HEK293 (cell line): ENCODE measurements at regions not wholly inside any gene's neighbourhood (a gene's known extent, or its start where the extent isn't known, plus 50 kb on each side); places are given as distances from the start of the nearest gene placed in this dataset.

ENCODE experiments used
- CTCF ChIA-PET: fragments of 350-600 bp; formaldehyde crosslinking; extraction: SDS; loops from one replicate; lab custom pipeline; 2021; ENCODE audit warnings: antibody characterized with exemption; lab: Yijun Ruan, JAX
- POLR2A ChIA-PET: fragments of 300-600 bp; formaldehyde crosslinking; extraction: SDS; loops from one replicate; lab custom pipeline; 2020; ENCODE audit warnings: antibody characterized with exemption, inconsistent platforms; lab: Yijun Ruan, JAX
- H3K27ac ChIP-seq: fragments of 200-500 bp; sonication (Bioruptor generic); 2 replicates; pipeline ENCODE4 v1.5.1; 2014; ENCODE audit warnings: low read depth, low read length, control low read depth, inconsistent platforms; ENCODE audit errors: extremely low read depth
- H3K36me3 ChIP-seq, 2 experiments: fragments of 200-500 bp in 1 of 2; sonication (Bioruptor generic) in 1 of 2; 1 replicate in 1 of 2; 2 replicates in 1 of 2; pipeline ENCODE4 v1.5.1; 2014 to 2017; ENCODE audit warnings: inconsistent platforms in 2 of 2, low read length in 2 of 2; ENCODE audit not compliant: control insufficient read depth in 2 of 2, insufficient read depth in 1 of 2
- H3K4me1 ChIP-seq: fragments of 200-500 bp; sonication (Bioruptor generic); 2 replicates; pipeline ENCODE4 v1.5.1; 2014; ENCODE audit warnings: mild to moderate bottlenecking, low read length, inconsistent platforms; ENCODE audit not compliant: control insufficient read depth, insufficient read depth
- H3K4me3 ChIP-seq: 2 replicates; pipeline ENCODE4 v1.5.1; 2011; ENCODE audit warnings: low read depth, mild to moderate bottlenecking, control low read depth, low read length, moderate library complexity
- H3K9me3 ChIP-seq: fragments of 200-500 bp; sonication (Bioruptor generic); 2 replicates; pipeline ENCODE4 v1.5.1; 2014; ENCODE audit warnings: low read depth, low read length, inconsistent platforms; ENCODE audit not compliant: control insufficient read depth, insufficient read depth
- FEZF1 ChIP-seq: fragments of 450-650 bp; formaldehyde crosslinking; IDR thresholded peaks from 2 replicates; pipeline ENCODE4 v1.5.1; 2016; ENCODE audit warnings: missing biosample characterization, missing genetic modification characterization
- GFI1B ChIP-seq: fragments of 450-650 bp; formaldehyde crosslinking; IDR thresholded peaks from 2 replicates; pipeline ENCODE4 v1.5.1; 2016; ENCODE audit warnings: missing biosample characterization, missing genetic modification characterization
- OVOL3 ChIP-seq: fragments of 450-650 bp; formaldehyde crosslinking; IDR thresholded peaks from 2 replicates; pipeline ENCODE4 v1.5.1; 2016; ENCODE audit warnings: missing biosample characterization, missing genetic modification characterization
- TRIM28 ChIP-seq: IDR thresholded peaks from 2 replicates; pipeline ENCODE4 v1.6.1; 2011; ENCODE audit warnings: low read length, control low read depth, borderline replicate concordance
- YY2 ChIP-seq: fragments of 450-650 bp; formaldehyde crosslinking; IDR thresholded peaks from 2 replicates; pipeline ENCODE4 v1.5.1; 2016; ENCODE audit warnings: missing biosample characterization, missing genetic modification characterization
- ZBTB10 ChIP-seq: fragments of 450-650 bp; formaldehyde crosslinking; IDR thresholded peaks from 2 replicates; pipeline ENCODE4 v1.5.1; 2016; ENCODE audit warnings: missing biosample characterization, missing genetic modification characterization
- ZBTB20 ChIP-seq: fragments of 450-650 bp; formaldehyde crosslinking; IDR thresholded peaks from 2 replicates; pipeline ENCODE4 v1.5.1; 2016; ENCODE audit warnings: missing biosample characterization, missing genetic modification characterization
- ZFP69B ChIP-seq: fragments of 450-650 bp; formaldehyde crosslinking; IDR thresholded peaks from 2 replicates; pipeline ENCODE4 v1.5.1; 2016; ENCODE audit warnings: missing biosample characterization, missing genetic modification characterization
- ZIC2 ChIP-seq: fragments of 450-650 bp; formaldehyde crosslinking; IDR thresholded peaks from 2 replicates; pipeline ENCODE4 v1.5.1; 2016; ENCODE audit warnings: missing biosample characterization, missing genetic modification characterization
- ZNF140 ChIP-seq: fragments of 450-650 bp; formaldehyde crosslinking; IDR thresholded peaks from 2 replicates; pipeline ENCODE4 v1.5.1; 2016; ENCODE audit warnings: missing biosample characterization, missing genetic modification characterization
- ZNF157 ChIP-seq: fragments of 450-650 bp; formaldehyde crosslinking; IDR thresholded peaks from 2 replicates; pipeline ENCODE4 v1.5.1; 2016; ENCODE audit warnings: missing biosample characterization, missing genetic modification characterization
- ZNF184 ChIP-seq: fragments of 450-650 bp; IDR thresholded peaks from 2 replicates; pipeline ENCODE4 v1.5.1; 2018; ENCODE audit warnings: missing biosample characterization, mild to moderate bottlenecking, missing genetic modification characterization
- ZNF274 ChIP-seq, 2 experiments: fragments of 200-500 bp in 1 of 2; fragments of 450-650 bp in 1 of 2; sonication (Bioruptor generic) in 1 of 2; formaldehyde crosslinking in 1 of 2; IDR thresholded peaks; 2 replicates each; pipeline versions ENCODE4 v1.5.1 to v1.6.1; 2014 to 2016; ENCODE audit warnings: borderline replicate concordance in 1 of 2, inconsistent platforms in 1 of 2, low read length in 1 of 2, missing biosample characterization in 1 of 2, missing genetic modification characterization in 1 of 2
- ZNF335 ChIP-seq: fragments of 450-650 bp; formaldehyde crosslinking; conservative IDR thresholded peaks from 2 replicates; pipeline ENCODE4 v1.5.1; 2016; ENCODE audit warnings: missing biosample characterization, missing genetic modification characterization
- ZNF473 ChIP-seq: fragments of 450-650 bp; formaldehyde crosslinking; IDR thresholded peaks from 2 replicates; pipeline ENCODE4 v1.5.1; 2017; ENCODE audit warnings: missing biosample characterization, missing genetic modification characterization
- ZNF510 ChIP-seq: fragments of 450-650 bp; formaldehyde crosslinking; IDR thresholded peaks from 2 replicates; pipeline ENCODE4 v1.5.1; 2018; ENCODE audit warnings: mild to moderate bottlenecking, missing genetic modification characterization, missing biosample characterization; ENCODE audit not compliant: insufficient replicate concordance
- ZNF514 ChIP-seq: fragments of 450-650 bp; formaldehyde crosslinking; IDR thresholded peaks from 2 replicates; pipeline ENCODE4 v1.5.1; 2016; ENCODE audit warnings: missing biosample characterization, missing genetic modification characterization
- ZNF544 ChIP-seq: fragments of 450-650 bp; formaldehyde crosslinking; IDR thresholded peaks from 2 replicates; pipeline ENCODE4 v1.5.0; 2017; ENCODE audit warnings: missing biosample characterization, missing genetic modification characterization
- ZNF654 ChIP-seq: fragments of 450-650 bp; formaldehyde crosslinking; IDR thresholded peaks from 2 replicates; pipeline ENCODE4 v1.5.1; 2016; ENCODE audit warnings: low read depth, missing biosample characterization, missing genetic modification characterization
- ZNF660 ChIP-seq: fragments of 450-650 bp; IDR thresholded peaks from 2 replicates; pipeline ENCODE4 v1.5.1; 2018; ENCODE audit warnings: missing biosample characterization, mild to moderate bottlenecking, missing genetic modification characterization
- ZNF707 ChIP-seq: fragments of 450-650 bp; formaldehyde crosslinking; IDR thresholded peaks from 2 replicates; pipeline ENCODE4 v1.5.1; 2016; ENCODE audit warnings: missing biosample characterization, missing genetic modification characterization
- ZNF791 ChIP-seq: fragments of 450-650 bp; formaldehyde crosslinking; IDR thresholded peaks from 2 replicates; pipeline ENCODE4 v1.5.1; 2016; ENCODE audit warnings: missing biosample characterization, missing genetic modification characterization
- ZNF837 ChIP-seq: fragments of 450-650 bp; formaldehyde crosslinking; IDR thresholded peaks from 2 replicates; pipeline ENCODE4 v1.5.1; 2016; ENCODE audit warnings: missing biosample characterization, missing genetic modification characterization
- ZXDB ChIP-seq: fragments of 450-650 bp; formaldehyde crosslinking; IDR thresholded peaks from 2 replicates; pipeline ENCODE4 v1.5.1; 2016; ENCODE audit warnings: missing biosample characterization, missing genetic modification characterization
- TF ChIP-seq, protein P1 (sequence below): fragments of 450-650 bp; formaldehyde crosslinking; IDR thresholded peaks from 2 replicates; pipeline ENCODE4 v1.5.0; 2017; ENCODE audit warnings: missing biosample characterization, missing genetic modification characterization, borderline replicate concordance
- TF ChIP-seq, protein P2 (sequence below): fragments of 450-650 bp; formaldehyde crosslinking; IDR thresholded peaks from 2 replicates; pipeline ENCODE4 v1.5.1; 2016; ENCODE audit warnings: missing biosample characterization, missing genetic modification characterization
- TF ChIP-seq, protein P3 (sequence below): fragments of 450-650 bp; IDR thresholded peaks from 2 replicates; pipeline ENCODE4 v1.5.1; 2018; ENCODE audit warnings: missing biosample characterization, missing genetic modification characterization

GRCh38 chr3:474828-475227 is 278.3 kb downstream of the CHL1 start:
- H3K9me3 ChIP-seq, result no peaks in the 10 kb centered on the region
- no peak for TF ChIP-seq ZBTB20
- no peak for TF ChIP-seq FEZF1 (tag by site-specific recombination)
- no peak for TF ChIP-seq ZNF157 (tag by site-specific recombination)
- TF ChIP-seq ZNF707 (tag by site-specific recombination), result no peak
- TF ChIP-seq ZNF184 (tag by site-specific recombination), result no peak
- no peak for TF ChIP-seq ZNF140 (tag by site-specific recombination)
- TF ChIP-seq ZFP69B (tag by site-specific recombination), result no peak
- no peak for TF ChIP-seq ZNF544
- no peak for TF ChIP-seq ZNF274 (IDR thresholded peaks at IDR 0.05; ENCODE audit: low read length)
- no peak for TF ChIP-seq ZNF274 (tag by site-specific recombination; IDR thresholded peaks at IDR 0.05; ENCODE audit: borderline replicate concordance)
- TF ChIP-seq OVOL3 (tag by site-specific recombination), result no peak
- no peak for TF ChIP-seq ZNF514 (tag by site-specific recombination)
- TF ChIP-seq, protein P1, sequence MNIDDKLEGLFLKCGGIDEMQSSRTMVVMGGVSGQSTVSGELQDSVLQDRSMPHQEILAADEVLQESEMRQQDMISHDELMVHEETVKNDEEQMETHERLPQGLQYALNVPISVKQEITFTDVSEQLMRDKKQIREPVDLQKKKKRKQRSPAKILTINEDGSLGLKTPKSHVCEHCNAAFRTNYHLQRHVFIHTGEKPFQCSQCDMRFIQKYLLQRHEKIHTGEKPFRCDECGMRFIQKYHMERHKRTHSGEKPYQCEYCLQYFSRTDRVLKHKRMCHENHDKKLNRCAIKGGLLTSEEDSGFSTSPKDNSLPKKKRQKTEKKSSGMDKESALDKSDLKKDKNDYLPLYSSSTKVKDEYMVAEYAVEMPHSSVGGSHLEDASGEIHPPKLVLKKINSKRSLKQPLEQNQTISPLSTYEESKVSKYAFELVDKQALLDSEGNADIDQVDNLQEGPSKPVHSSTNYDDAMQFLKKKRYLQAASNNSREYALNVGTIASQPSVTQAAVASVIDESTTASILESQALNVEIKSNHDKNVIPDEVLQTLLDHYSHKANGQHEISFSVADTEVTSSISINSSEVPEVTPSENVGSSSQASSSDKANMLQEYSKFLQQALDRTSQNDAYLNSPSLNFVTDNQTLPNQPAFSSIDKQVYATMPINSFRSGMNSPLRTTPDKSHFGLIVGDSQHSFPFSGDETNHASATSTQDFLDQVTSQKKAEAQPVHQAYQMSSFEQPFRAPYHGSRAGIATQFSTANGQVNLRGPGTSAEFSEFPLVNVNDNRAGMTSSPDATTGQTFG (tag by site-specific recombination), result no peak
- TF ChIP-seq ZBTB10 (tag by site-specific recombination), result no peak
- TF ChIP-seq ZXDB (tag by site-specific recombination), result no peak
- TF ChIP-seq TRIM28, result no peak
- no peak for TF ChIP-seq GFI1B
- no peak for TF ChIP-seq ZNF660 (tag by site-specific recombination)
- TF ChIP-seq ZIC2, result no peak
- H3K27ac ChIP-seq, result no peak overlapping the region
- POLR2A ChIA-PET, result no interaction called here
- H3K4me1 ChIP-seq, result no peaks in the 10 kb centered on the region
- CTCF ChIA-PET, result no interaction called here
- H3K36me3 ChIP-seq, result no peaks in the 10 kb centered on the region
- H3K4me3 ChIP-seq, result no peak overlapping the region

DNA sequence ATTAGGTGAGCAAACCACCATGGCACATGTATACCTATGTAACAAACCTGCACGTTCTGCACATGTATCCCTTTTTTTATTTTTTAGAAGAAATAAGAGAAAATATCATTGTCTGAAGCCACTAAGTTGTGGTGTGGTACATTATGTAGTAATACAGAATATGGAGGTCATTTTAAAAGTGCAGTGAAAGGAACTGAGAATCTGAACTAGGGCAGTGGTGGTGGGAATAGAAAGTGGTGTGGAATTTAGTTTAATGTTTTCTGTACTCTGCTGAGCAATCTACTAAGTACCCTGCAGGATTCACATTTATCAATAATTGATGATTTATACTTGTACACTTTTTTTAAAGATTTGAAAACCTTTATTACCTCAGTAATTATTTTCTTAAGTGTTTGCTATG is 283.5 kb downstream of the CHL1 start:
- ChIA-PET CTCF (interaction anchor here (1.0 kb wide), 1 partner anchor 14 kb away, joined by 3 read pairs; no protein-coding TSS in a partner anchor), POLR2A (no interaction called here)
- Histone ChIP-seq H3K36me3 (no peaks in the 10 kb centered on the region), H3K4me3 (no peak overlapping the region), H3K27ac (no peak overlapping the region), H3K4me1 (no peaks in the 10 kb centered on the region), H3K9me3 (no peaks in the 10 kb centered on the region)
- TF ChIP-seq ZNF654 (tag by site-specific recombination) (no peak), ZNF335 (tag by site-specific recombination) (no peak), ZNF791 (tag by site-specific recombination) (no peak), YY2 (tag by site-specific recombination) (no peak), ZNF473 (no peak), ZNF510 (tag by site-specific recombination) (no peak), ZNF514 (tag by site-specific recombination) (no peak), ZNF837 (tag by site-specific recombination) (no peak)
- TF ChIP-seq, protein P2, sequence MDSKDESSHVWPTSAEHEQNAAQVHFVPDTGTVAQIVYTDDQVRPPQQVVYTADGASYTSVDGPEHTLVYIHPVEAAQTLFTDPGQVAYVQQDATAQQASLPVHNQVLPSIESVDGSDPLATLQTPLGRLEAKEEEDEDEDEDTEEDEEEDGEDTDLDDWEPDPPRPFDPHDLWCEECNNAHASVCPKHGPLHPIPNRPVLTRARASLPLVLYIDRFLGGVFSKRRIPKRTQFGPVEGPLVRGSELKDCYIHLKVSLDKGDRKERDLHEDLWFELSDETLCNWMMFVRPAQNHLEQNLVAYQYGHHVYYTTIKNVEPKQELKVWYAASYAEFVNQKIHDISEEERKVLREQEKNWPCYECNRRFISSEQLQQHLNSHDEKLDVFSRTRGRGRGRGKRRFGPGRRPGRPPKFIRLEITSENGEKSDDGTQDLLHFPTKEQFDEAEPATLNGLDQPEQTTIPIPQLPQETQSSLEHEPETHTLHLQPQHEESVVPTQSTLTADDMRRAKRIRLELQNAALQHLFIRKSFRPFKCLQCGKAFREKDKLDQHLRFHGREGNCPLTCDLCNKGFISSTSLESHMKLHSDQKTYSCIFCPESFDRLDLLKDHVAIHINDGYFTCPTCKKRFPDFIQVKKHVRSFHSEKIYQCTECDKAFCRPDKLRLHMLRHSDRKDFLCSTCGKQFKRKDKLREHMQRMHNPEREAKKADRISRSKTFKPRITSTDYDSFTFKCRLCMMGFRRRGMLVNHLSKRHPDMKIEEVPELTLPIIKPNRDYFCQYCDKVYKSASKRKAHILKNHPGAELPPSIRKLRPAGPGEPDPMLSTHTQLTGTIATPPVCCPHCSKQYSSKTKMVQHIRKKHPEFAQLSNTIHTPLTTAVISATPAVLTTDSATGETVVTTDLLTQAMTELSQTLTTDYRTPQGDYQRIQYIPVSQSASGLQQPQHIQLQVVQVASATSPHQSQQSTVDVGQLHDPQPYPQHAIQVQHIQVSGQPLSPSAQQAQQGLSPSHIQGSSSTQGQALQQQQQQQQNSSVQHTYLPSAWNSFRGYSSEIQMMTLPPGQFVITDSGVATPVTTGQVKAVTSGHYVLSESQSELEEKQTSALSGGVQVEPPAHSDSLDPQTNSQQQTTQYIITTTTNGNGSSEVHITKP (tag by site-specific recombination), result no peak
- TF ChIP-seq, protein P3, sequence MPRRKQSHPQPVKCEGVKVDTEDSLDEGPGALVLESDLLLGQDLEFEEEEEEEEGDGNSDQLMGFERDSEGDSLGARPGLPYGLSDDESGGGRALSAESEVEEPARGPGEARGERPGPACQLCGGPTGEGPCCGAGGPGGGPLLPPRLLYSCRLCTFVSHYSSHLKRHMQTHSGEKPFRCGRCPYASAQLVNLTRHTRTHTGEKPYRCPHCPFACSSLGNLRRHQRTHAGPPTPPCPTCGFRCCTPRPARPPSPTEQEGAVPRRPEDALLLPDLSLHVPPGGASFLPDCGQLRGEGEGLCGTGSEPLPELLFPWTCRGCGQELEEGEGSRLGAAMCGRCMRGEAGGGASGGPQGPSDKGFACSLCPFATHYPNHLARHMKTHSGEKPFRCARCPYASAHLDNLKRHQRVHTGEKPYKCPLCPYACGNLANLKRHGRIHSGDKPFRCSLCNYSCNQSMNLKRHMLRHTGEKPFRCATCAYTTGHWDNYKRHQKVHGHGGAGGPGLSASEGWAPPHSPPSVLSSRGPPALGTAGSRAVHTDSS (tag by site-specific recombination), result no peak
